Glutamatergic neuron (in vitro differentiated cells): ENCODE measurements at regions not wholly inside any gene's neighbourhood (a gene's known extent, or its start where the extent isn't known, plus 50 kb on each side); places are given as distances from the start of the nearest gene placed in this dataset.

ENCODE experiments used
- DNase-seq: peaks from one replicate; pipeline ENCODE4 v3.0.0; 2022
- H3K27ac Mint-ChIP-seq: one replicate; pipeline ENCODE4 v1.8.0; 2020; ENCODE audit warnings: mild to moderate bottlenecking, mixed read lengths, inconsistent platforms; ENCODE audit not compliant: unreplicated experiment
- H3K27me3 Mint-ChIP-seq: one replicate; pipeline ENCODE4 v1.8.0; 2020; ENCODE audit warnings: mild to moderate bottlenecking, moderate library complexity, mixed read lengths, inconsistent platforms; ENCODE audit not compliant: unreplicated experiment
- H3K36me3 Mint-ChIP-seq: one replicate; pipeline ENCODE4 v1.8.0; 2020; ENCODE audit warnings: mild to moderate bottlenecking, mixed read lengths, inconsistent platforms; ENCODE audit not compliant: unreplicated experiment
- H3K4me1 Mint-ChIP-seq: one replicate; pipeline ENCODE4 v1.8.0; 2020; ENCODE audit warnings: mild to moderate bottlenecking, low read depth, mixed read lengths, inconsistent platforms; ENCODE audit not compliant: unreplicated experiment
- H3K4me3 Mint-ChIP-seq: one replicate; pipeline ENCODE4 v1.8.0; 2020; ENCODE audit warnings: mild to moderate bottlenecking, mixed read lengths, inconsistent platforms; ENCODE audit not compliant: unreplicated experiment
- H3K9me3 Mint-ChIP-seq: one replicate; pipeline ENCODE4 v1.8.0; 2020; ENCODE audit warnings: mild to moderate bottlenecking, moderate library complexity, mixed read lengths, inconsistent platforms; ENCODE audit not compliant: unreplicated experiment
- CTCF ChIP-seq: fragments of 200-600 bp; sonication (generic); IDR thresholded peaks from one replicate; pipeline ENCODE4 v1.5.0; 2021; ENCODE audit not compliant: partially characterized antibody, unreplicated experiment

- DNase-seq, result no peak
- Mint-ChIP-seq H3K27ac (no peak overlapping the region), H3K36me3 (peaks cover 5% of the 10 kb centered on the region), H3K4me1 (no peaks in the 10 kb centered on the region), H3K27me3 (no peaks in the 10 kb centered on the region), H3K4me3 (no peak overlapping the region), H3K9me3 (no peaks in the 10 kb centered on the region)
- TF ChIP-seq CTCF, result no peak
Measured at GRCh38 chr12:61923152-61923551, 337.1 kb upstream of the USP15 start.

- no peaks in the 10 kb centered on the region for H3K27me3 Mint-ChIP-seq
- H3K9me3 Mint-ChIP-seq, result no peaks in the 10 kb centered on the region
- H3K4me3 Mint-ChIP-seq, result no peak overlapping the region
- DNase-seq, result no peak
- TF ChIP-seq CTCF, result no peak
- no peaks in the 10 kb centered on the region for H3K4me1 Mint-ChIP-seq
- H3K36me3 Mint-ChIP-seq, result no peaks in the 10 kb centered on the region
- H3K27ac Mint-ChIP-seq, result no peak overlapping the region
Measured at GRCh38 chr12:61934564-61934963, 325.6 kb upstream of the USP15 start.

GRCh38 chr12:61939977-61940376 is 320.2 kb upstream of the USP15 start:
- Mint-ChIP-seq H3K27ac (no peak overlapping the region), H3K9me3 (no peaks in the 10 kb centered on the region), H3K36me3 (no peaks in the 10 kb centered on the region), H3K27me3 (no peaks in the 10 kb centered on the region), H3K4me3 (no peak overlapping the region), H3K4me1 (no peaks in the 10 kb centered on the region)
- DNase-seq, result no peak
- TF ChIP-seq CTCF, result no peak

GRCh38 chr12:61956545-61956944 is 303.7 kb upstream of the USP15 start:
- H3K27ac Mint-ChIP-seq, result no peak overlapping the region
- H3K9me3 Mint-ChIP-seq, result no peaks in the 10 kb centered on the region
- TF ChIP-seq CTCF, result no peak
- no peaks in the 10 kb centered on the region for H3K27me3 Mint-ChIP-seq
- no peak for DNase-seq
- no peak overlapping the region for H3K4me3 Mint-ChIP-seq
- no peaks in the 10 kb centered on the region for H3K36me3 Mint-ChIP-seq
- no peaks in the 10 kb centered on the region for H3K4me1 Mint-ChIP-seq

- no peaks in the 10 kb centered on the region for H3K4me1 Mint-ChIP-seq
- no peaks in the 10 kb centered on the region for H3K36me3 Mint-ChIP-seq
- no peak for TF ChIP-seq CTCF
- no peak overlapping the region for H3K27ac Mint-ChIP-seq
- no peak for DNase-seq
- peaks cover 2% of the 10 kb centered on the region for H3K9me3 Mint-ChIP-seq
- H3K4me3 Mint-ChIP-seq, result no peak overlapping the region
- no peaks in the 10 kb centered on the region for H3K27me3 Mint-ChIP-seq
Measured at GRCh38 chr12:61974461-61974860, 285.7 kb upstream of the USP15 start.
